PC-3 (cell line): ENCODE measurements at regions not wholly inside any gene's neighbourhood (a gene's known extent, or its start where the extent isn't known, plus 50 kb on each side); places are given as distances from the start of the nearest gene placed in this dataset.

Experiments used
- ATAC-seq: fragments of 200-7000 bp; cut with Tn5 transposase; 2 replicates; pipeline ENCODE4 v1.9.1; 2020; ENCODE audit warnings: mild to moderate bottlenecking, moderate library complexity
- BruUV-seq: library from RNA; stranded (reverse); fragments of 400-500 nt; replicated peaks from 2 replicates; lab custom pipeline; 2021; lab: Mats Ljungman, UMichigan
- CTCF ChIA-PET: fragments of 300-600 bp; sonication (Branson Sonifier 250); formaldehyde crosslinking; loops from one replicate; lab custom pipeline; 2022; ENCODE audit warnings: antibody characterized with exemption; lab: Charles Lee
- POLR2A ChIA-PET: fragments of 300-600 bp; sonication (Branson Sonifier 250); formaldehyde crosslinking; loops from one replicate; lab custom pipeline; 2022; ENCODE audit warnings: antibody characterized with exemption; ENCODE audit not compliant: unreplicated experiment; lab: Charles Lee
- DNase-seq: peaks from one replicate; pipeline ENCODE4 v3.0.0-alpha.2; 2015
- H2AFZ ChIP-seq: fragments of 300-600 bp; sonication (generic); 2 replicates; pipeline ENCODE4 v1.6.0; 2016; ENCODE audit warnings: antibody characterized with exemption, low read length
- H3F3A ChIP-seq: fragments of 300-600 bp; sonication (generic); one replicate; pipeline ENCODE4 v1.6.0; 2017; ENCODE audit warnings: antibody characterized with exemption, low read length, control low read depth, mild to moderate bottlenecking; ENCODE audit not compliant: unreplicated experiment
- H3K27ac ChIP-seq: fragments of 300-600 bp; sonication (generic); 2 replicates; pipeline ENCODE4 v1.5.1; 2016; ENCODE audit warnings: mild to moderate bottlenecking, low read length
- H3K27me3 ChIP-seq: fragments of 300-600 bp; sonication (generic); 2 replicates; pipeline ENCODE4 v1.6.1; 2016; ENCODE audit warnings: low read length, mixed read lengths
- H3K36me3 ChIP-seq: fragments of 300-600 bp; sonication (generic); 2 replicates; pipeline ENCODE4 v1.6.1; 2016; ENCODE audit warnings: low read depth, mixed run types, low read length, mixed read lengths
- H3K4me1 ChIP-seq: fragments of 300-600 bp; sonication (generic); 2 replicates; pipeline ENCODE4 v1.5.1; 2016; ENCODE audit warnings: low read length; ENCODE audit not compliant: insufficient read depth
- H3K4me2 ChIP-seq: fragments of 300-600 bp; sonication (generic); 2 replicates; pipeline ENCODE4 v1.6.0; 2016; ENCODE audit warnings: low read length
- H3K4me3 ChIP-seq: fragments of 300-600 bp; sonication (generic); 2 replicates; pipeline ENCODE4 v1.5.1; 2016; ENCODE audit warnings: mild to moderate bottlenecking, low read length, mixed read lengths
- H3K79me2 ChIP-seq: fragments of 300-600 bp; sonication (generic); 2 replicates; pipeline ENCODE4 v1.6.1; 2017; ENCODE audit warnings: low read length, mixed read lengths
- H3K9ac ChIP-seq: fragments of 300-600 bp; sonication (generic); 2 replicates; pipeline ENCODE4 v1.6.0; 2016; ENCODE audit warnings: mild to moderate bottlenecking, low read length
- H3K9me2 ChIP-seq: fragments of 300-600 bp; sonication (generic); replicated peaks from 2 replicates; pipeline ENCODE4 v1.6.1; 2016; ENCODE audit warnings: mixed run types, low read length, mixed read lengths
- H3K9me3 ChIP-seq: fragments of 300-600 bp; sonication (generic); 2 replicates; pipeline ENCODE4 v1.6.1; 2016; ENCODE audit warnings: low read length, mixed read lengths
- H4K20me1 ChIP-seq: fragments of 300-600 bp; sonication (generic); 2 replicates; pipeline ENCODE4 v1.6.1; 2016; ENCODE audit warnings: low read length, mixed read lengths
- EZH2 ChIP-seq: fragments of 300-600 bp; sonication (generic); IDR thresholded peaks from one replicate; pipeline ENCODE4 v1.6.1; 2017; ENCODE audit warnings: antibody characterized with exemption, mild to moderate bottlenecking, low read length; ENCODE audit not compliant: unreplicated experiment
- EZH2phosphoT487 ChIP-seq: fragments of 300-600 bp; sonication (generic); IDR thresholded peaks from 2 replicates; pipeline ENCODE4 v1.6.1; 2018; ENCODE audit warnings: mild to moderate bottlenecking, antibody characterized with exemption, low read length, borderline replicate concordance
- intact Hi-C: fragments of 100-400 bp; cut with micrococcal nuclease; formaldehyde crosslinking; loops from 2 replicates; pipeline ENCODE4 v1.9.0; 2023
- TF ChIP-seq, protein P1 (sequence below): fragments of 300-600 bp; sonication (generic); conservative IDR thresholded peaks from 2 replicates; pipeline ENCODE4 v1.5.1; 2017; ENCODE audit warnings: antibody characterized with exemption, low read depth, mild to moderate bottlenecking, low read length

DNA sequence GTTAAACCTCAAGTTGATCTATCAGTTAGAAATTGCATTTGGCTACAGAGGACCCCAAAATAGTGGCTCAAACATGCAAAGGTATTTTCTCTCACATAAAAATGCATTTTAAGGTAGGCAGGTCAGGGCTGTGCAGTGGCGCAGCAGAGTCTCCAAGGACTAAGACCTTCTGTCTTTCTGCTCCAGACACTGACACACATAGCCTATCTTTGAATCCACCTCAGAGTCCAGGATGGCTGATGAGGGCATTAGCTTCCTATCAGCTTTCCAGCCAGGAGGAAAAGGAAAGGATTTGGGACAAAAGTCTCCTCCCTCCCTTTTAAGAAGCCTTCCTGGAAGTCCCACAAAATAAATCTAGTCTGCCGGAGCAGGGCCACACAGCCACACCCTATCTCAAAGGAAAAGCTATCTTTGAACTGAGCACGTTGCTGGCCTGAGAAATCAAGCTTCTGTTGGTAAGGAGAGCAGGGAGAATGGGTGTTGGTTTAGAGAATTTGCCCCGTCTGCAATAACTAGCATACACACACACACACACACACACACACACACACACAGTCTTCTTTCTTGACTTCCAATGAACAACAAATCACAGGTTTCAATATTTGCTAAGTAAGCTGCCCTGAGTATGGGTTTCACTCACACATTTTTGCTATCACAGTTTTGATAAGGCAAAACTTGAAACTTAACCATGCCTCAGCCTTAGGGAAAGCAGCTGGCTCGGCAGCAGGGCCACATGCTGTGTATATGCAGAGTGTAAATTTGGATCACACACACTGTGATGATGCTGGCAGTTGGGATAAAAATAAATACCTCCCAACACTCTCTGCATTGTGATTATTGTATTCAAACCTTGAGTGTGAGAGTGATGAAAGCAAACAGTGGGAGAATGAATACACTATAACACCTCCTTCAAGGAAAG, 116.6 kb upstream of the MAP3K1 start:
- no peaks in the 10 kb centered on the region for H3K79me2 ChIP-seq
- no peaks in the 10 kb centered on the region for H4K20me1 ChIP-seq
- DNase-seq: no peak
- no peak overlapping the region for H2AFZ ChIP-seq
- H3K4me3 ChIP-seq: no peak overlapping the region
- POLR2A ChIA-PET: no interaction called here
- intact Hi-C loops: no loop called here
- no peaks in the 10 kb centered on the region for H3K36me3 ChIP-seq
- H3F3A ChIP-seq: no peaks in the 10 kb centered on the region
- H3K9me2 ChIP-seq: no peaks in the 10 kb centered on the region
- CTCF ChIA-PET: no interaction called here
- no peaks in the 10 kb centered on the region for H3K9me3 ChIP-seq
- no peak for ATAC-seq
- no TSS peak for BruUV-seq
- TF ChIP-seq, protein P1, sequence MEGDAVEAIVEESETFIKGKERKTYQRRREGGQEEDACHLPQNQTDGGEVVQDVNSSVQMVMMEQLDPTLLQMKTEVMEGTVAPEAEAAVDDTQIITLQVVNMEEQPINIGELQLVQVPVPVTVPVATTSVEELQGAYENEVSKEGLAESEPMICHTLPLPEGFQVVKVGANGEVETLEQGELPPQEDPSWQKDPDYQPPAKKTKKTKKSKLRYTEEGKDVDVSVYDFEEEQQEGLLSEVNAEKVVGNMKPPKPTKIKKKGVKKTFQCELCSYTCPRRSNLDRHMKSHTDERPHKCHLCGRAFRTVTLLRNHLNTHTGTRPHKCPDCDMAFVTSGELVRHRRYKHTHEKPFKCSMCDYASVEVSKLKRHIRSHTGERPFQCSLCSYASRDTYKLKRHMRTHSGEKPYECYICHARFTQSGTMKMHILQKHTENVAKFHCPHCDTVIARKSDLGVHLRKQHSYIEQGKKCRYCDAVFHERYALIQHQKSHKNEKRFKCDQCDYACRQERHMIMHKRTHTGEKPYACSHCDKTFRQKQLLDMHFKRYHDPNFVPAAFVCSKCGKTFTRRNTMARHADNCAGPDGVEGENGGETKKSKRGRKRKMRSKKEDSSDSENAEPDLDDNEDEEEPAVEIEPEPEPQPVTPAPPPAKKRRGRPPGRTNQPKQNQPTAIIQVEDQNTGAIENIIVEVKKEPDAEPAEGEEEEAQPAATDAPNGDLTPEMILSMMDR: no peak
- TF ChIP-seq EZH2: no peak
- TF ChIP-seq EZH2phosphoT487: no peak
- H3K27me3 ChIP-seq: 0 out of 2 replicates have a peak, but pooled peaks cover 3% of the 10 kb centered on the region
- H3K9ac ChIP-seq: no peak overlapping the region
- H3K4me2 ChIP-seq: no peak overlapping the region
- H3K27ac ChIP-seq: no peak overlapping the region
- H3K4me1 ChIP-seq: no peaks in the 10 kb centered on the region

DNA sequence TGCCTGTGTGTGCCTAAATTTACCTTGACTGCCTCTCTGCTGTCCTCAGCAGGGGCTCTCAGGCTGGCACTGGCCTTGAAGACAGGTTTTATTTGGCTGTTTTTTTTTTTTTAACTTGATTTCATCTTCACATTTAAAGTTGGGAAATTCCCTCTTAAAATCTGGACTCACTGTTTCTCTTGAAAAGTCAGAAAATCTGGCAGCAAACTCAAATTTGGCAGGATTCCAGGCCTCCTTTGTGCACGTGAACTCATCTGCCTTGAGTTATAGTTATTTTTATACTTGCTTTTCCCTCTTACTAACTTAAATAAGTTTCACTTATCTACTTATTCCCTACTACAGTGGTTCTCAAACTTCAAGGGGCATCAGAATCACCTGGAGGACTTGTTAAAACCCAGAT, 118.4 kb upstream of the MAP3K1 start:
- no peaks in the 10 kb centered on the region for H3F3A ChIP-seq
- no peak overlapping the region for H3K4me3 ChIP-seq
- CTCF ChIA-PET: no interaction called here
- no peaks in the 10 kb centered on the region for H3K79me2 ChIP-seq
- DNase-seq (no peak), ATAC-seq (no peak)
- no TSS peak for BruUV-seq
- H3K4me1 ChIP-seq: no peaks in the 10 kb centered on the region
- H3K9me3 ChIP-seq: no peaks in the 10 kb centered on the region
- POLR2A ChIA-PET: no interaction called here
- no peak overlapping the region for H3K4me2 ChIP-seq
- intact Hi-C loops: no loop called here
- no peaks in the 10 kb centered on the region for H4K20me1 ChIP-seq
- H3K36me3 ChIP-seq: no peaks in the 10 kb centered on the region
- H3K27me3 ChIP-seq: no peaks in the 10 kb centered on the region
- H3K9me2 ChIP-seq: no peaks in the 10 kb centered on the region
- H3K9ac ChIP-seq: no peak overlapping the region
- H2AFZ ChIP-seq: no peak overlapping the region
- TF ChIP-seq EZH2phosphoT487 (no peak), EZH2 (no peak)
- TF ChIP-seq, protein P1: no peak
- H3K27ac ChIP-seq: no peak overlapping the region

DNA sequence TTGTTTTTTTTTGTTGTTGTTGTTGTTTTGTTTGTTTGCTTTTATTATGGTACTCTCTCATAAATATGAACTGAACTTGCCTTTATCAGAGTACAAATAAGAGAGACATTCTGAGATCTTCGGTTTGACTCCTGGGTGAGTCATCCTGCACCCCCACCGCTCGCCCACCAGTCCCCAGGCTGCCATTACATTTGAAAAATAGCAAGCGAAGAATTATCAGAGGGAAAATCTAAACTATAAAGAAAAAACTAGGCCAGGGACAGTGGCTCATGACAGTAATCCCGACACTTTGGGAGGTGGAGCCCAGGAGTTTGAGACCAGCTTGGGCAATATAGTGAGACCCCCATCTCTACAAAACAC, 122.1 kb upstream of the MAP3K1 start:
- TF ChIP-seq EZH2phosphoT487: no peak
- TF ChIP-seq, protein P1: no peak
- no peak for TF ChIP-seq EZH2
- Histone ChIP-seq H3K27me3 (no peaks in the 10 kb centered on the region), H3K4me3 (no peak overlapping the region), H3F3A (no peaks in the 10 kb centered on the region), H3K9me3 (no peaks in the 10 kb centered on the region), H2AFZ (no peak overlapping the region), H3K4me1 (no peaks in the 10 kb centered on the region), H3K36me3 (no peaks in the 10 kb centered on the region), H3K27ac (no peak overlapping the region), H3K9me2 (no peaks in the 10 kb centered on the region), H3K9ac (no peak overlapping the region), H4K20me1 (no peaks in the 10 kb centered on the region), H3K4me2 (no peak overlapping the region), H3K79me2 (no peaks in the 10 kb centered on the region)
- DNase-seq: no peak
- intact Hi-C loops: no loop called here
- ChIA-PET CTCF (no interaction called here), POLR2A (no interaction called here)
- ATAC-seq: no peak
- no TSS peak for BruUV-seq
